Cerebellar cortex (tissue), 1 donor: ENCODE measurements at regions not wholly inside any gene's neighbourhood (a gene's known extent, or its start where the extent isn't known, plus 50 kb on each side); places are given as distances from the start of the nearest gene placed in this dataset.
"Not testable (repeated sequence)": the region's sequence is repeated elsewhere in the genome, so short reads cannot be mapped to it uniquely, and the experiment has no call there.

Experiments
- DNase-seq: peaks from one replicate; pipeline ENCODE4 v3.0.0-alpha.2; 2015; ENCODE audit warnings: low spot score

DNA sequence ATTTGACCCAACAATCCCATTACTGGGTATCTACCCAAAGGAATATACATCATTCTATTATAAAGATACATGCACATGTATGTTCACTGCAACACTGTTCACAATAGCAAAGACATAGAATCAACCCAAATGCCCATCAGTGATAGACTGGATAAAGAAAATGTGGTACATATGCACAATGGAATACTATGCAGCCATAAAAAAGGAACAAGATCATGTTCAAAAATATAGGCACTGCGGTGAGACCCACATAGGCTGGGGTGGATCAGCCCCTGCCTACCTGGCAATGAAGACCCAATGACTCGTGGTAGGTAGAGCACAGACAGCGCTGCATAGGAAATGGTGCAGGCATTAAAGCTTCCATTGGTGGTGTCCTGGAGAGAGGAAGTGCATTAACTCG is 88.6 kb upstream of the NFIL3 start:
- DNase-seq, result not testable (repeated sequence)

DNA sequence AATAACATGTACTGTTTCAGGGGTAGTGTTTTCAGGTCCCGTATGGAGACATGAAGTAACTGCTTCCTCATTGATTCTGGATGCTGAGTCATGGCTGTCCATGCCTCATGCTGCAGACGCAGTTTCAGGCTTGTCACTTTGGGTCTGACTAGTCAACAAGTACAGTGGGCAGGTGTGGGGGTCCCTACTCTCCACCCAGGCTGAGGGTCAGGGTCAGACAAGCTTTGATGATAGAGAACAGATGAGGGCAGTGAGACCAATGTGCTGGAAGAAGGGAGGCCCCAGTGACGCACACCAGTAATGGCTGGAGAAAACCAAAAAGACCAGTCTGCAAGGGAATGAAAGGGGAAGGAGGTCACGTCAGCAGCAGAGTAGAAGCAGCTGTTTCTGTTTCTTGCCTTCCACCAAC is 80.0 kb upstream of the NFIL3 start:
- no peak for DNase-seq

DNA sequence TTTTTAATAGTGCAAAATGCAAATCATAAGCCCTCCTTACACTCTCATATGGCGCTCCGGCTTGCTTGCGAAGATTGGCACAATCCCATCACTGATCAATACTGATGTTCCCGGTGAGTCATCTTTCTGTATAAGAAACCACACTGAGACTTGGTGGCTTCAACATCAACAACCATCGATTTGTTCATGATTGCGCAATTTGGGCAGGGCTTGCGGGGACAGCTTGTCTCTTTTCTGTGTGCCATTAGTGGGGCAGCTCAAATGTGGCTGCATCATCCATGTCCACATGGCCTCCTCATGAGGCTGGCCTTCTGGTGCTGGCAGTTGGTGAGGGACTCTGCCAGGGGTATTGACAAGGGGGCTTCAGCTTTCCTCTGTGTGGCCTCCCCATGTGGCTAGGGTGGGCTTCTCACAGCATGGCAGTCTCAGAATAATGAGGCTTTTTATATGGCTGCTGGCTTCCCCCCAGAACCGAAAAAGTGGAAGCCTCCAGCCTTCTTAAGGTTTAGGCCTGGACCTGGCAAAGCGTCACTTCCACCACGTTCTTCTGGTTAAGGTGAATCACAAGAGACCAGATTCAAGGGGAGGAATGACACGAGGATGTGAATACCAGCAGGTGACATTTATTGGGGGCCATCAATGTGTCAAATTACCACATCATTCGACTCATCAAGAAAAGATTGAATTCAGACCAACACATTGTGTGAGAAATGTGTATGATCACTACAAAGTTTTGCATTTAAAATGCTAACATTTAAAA is 79.5 kb upstream of the NFIL3 start:
- no peak for DNase-seq

- no peak for DNase-seq
Measured at GRCh38 chr9:91502475-91502874, 78.8 kb upstream of the NFIL3 start.

GRCh38 chr9:91500509-91501014 is 76.9 kb upstream of the NFIL3 start:
- no peak for DNase-seq

GRCh38 chr9:91496351-91496750 is 72.7 kb upstream of the NFIL3 start:
- DNase-seq, result no peak

DNA sequence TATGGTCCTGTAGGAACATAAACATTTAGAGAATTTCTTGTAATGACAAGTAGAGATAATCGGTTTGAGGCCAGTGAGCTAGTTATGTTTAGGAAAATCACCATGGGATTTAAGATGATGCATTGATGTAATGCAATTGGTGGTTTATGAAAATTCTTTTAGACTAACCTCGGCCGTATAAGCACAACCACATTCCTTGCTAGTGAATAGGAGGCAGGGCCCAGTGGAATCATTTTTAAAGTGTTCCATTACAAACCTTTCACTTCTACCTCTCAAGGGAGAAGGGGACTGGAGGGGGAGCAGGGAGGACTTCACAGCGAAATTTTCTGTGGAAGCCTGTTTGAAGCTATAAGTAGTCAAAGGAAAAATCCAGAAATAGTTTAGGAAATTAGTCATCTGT is 71.8 kb upstream of the NFIL3 start:
- no peak for DNase-seq

DNA sequence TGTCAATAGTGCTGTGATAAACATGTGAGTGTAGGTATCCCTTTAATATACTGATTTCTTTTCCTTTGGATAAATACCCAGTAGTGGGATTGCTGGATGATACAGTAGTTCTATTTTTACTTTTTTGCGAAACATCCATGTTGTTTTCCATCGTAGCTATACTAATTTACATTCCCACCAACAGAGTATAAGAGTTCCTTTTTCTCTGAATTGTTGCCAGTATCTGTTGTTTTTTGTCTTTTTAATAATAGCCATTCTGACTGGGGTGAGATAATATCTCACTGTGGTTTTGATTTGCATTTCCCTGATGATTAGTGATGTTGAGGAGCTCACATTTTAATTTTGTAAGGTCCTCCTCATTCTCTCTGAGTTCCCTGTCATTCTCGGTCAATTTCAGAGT is 71.1 kb upstream of the NFIL3 start:
- DNase-seq, result no peak

DNA sequence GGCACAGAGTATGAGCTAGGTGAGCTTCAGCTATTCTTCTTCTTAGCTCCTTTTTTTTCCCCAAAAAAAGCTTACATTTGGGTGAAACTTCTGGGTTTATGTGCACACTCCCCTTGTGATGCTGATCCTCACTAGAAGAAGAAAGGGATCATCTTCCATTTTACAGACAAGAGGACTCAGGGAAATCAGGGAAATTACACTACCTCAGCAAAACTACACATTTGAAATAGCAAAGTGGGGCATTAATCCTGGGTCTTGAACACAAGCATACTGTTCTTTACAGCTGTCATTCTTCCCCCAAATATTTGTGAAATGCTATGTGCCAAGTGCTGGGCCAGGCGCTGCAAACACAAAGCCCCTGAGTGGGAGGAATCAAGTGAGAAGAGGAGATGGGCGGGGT is 68.6 kb upstream of the NFIL3 start:
- DNase-seq, result no peak

DNA sequence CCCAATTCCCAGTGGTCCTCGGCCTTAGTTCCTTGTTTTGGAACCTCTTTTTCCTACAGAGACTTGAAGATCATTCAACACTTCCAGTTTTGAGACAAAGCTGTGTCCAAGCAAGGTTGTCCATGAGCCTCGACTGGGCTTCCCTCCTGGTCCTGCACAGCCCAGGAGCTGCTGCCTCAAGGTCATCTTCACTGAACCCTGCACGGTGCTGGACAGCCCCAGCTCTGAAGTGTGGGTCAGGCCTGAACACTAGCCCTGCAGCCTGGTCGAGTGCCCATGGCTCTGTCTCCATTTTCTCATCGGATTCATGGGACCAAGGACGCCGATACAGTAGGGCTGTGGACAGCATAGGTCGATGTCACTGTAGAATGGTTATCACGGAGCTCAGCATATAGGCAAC is 68.0 kb upstream of the NFIL3 start:
- DNase-seq, result no peak

DNA sequence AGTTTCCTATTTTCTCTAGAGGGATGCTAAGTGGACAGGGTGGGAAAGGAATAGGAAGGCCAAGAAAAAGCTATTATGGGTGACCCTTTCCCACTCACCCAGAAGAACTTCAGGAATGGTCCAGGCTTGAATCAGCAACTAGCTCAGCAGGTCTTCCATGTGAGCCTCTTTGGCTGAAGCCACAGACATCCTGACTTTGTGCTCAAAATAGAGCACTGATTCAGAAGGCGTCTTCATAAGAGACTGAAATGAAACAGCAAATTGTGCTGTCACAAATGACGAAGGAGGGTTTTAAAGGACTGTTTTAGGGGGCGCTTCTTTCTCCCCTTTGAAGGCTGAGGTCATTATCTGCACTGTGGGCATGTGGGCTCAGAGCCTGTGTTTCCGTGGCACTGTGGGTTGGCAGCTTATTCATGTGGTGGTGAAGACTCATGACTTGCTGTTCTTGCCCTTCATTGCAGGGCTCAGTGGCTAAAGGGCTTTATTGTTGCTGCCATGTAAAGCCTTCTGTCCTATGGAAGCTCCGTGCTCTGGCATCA is 65.8 kb upstream of the NFIL3 start:
- DNase-seq, result no peak

GRCh38 chr9:91488341-91488740 is 64.7 kb upstream of the NFIL3 start:
- DNase-seq, result no peak

GRCh38 chr9:91486699-91487497 is 63.3 kb upstream of the NFIL3 start:
- no peak for DNase-seq

GRCh38 chr9:91485006-91485405 is 61.4 kb upstream of the NFIL3 start:
- no peak for DNase-seq

- DNase-seq, result peak; percentile 7
Measured at GRCh38 chr9:91483835-91484234, 60.2 kb upstream of the NFIL3 start.

DNA sequence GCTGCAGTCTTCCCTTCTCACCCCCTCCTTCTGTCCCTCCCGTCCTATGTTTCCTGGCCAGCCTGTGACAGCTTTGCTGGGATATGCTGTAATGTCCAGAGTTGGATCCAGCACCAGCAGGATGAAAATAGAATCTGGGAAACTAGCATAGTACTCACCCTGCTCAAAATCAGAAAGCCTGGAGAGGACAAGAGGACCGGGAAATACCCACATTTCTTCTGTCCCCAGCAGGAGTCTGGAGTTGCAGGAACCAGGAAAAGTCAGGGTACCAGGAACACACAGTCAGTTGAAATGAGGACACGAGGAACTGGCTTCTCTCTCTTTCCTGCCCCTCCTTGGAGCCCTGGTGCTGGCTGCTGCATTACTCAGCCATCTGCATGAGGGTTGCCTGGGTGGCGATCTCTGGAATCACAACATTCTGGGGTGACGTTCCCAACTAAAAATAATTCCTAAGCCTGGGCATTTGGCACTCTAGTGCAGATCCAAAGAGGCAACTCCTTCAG is 59.6 kb upstream of the NFIL3 start:
- DNase-seq, result peak; percentile 39

DNA sequence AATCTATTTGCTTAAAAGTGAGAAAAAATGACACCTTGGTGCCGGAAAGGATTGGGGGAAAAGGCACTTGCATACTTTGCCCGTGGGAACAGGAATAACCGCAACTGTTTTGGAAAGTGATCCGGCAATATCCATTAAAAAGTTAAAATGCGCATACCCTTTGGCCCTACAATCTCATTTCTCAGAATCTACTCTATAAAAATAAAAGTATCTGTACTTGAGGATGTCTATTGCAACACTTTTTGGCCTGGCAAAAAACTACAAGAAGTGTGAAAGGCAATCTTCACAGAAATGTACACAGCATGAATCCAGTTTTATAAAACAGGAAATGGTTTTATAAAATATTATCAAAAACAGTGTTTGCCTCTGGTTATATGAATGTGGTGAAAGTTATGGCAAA is 58.3 kb upstream of the NFIL3 start:
- no peak for DNase-seq

GRCh38 chr9:91477106-91477505 is 53.5 kb upstream of the NFIL3 start:
- no peak for DNase-seq

DNA sequence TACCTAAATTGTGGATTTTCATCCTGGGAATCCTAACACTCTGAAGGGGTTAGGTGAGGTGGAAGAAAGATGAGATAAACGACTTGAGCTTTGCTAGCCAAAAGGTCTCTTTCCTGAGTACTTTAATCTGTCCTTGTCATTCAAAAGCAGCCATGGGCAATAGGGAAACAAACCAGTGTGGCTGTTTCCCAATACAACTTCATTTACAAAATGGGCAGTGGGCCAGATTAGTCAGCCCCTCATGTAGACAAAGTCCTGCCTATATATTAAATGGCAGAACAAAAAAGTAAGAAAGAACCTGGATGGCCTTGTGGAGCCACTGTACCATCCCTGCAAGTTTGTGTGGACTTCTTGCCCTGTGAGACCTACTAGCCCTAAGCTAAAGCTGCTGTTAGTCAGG is 51.0 kb upstream of the NFIL3 start:
- no peak for DNase-seq
